Ramos (cell line): ENCODE measurements at regions not wholly inside any gene's neighbourhood (a gene's known extent, or its start where the extent isn't known, plus 50 kb on each side); places are given as distances from the start of the nearest gene placed in this dataset.
"Not testable (repeated sequence)": the region's sequence is repeated elsewhere in the genome, so short reads cannot be mapped to it uniquely, and the experiment has no call there.

Source experiments
- in situ Hi-C: fragments of 300-500 bp; cut with MboI; formaldehyde crosslinking; loops from one replicate; pipeline ENCODE4 v1.14.3; 2022; ENCODE audit warnings: low sequenced_read_pairs; ENCODE audit not compliant: unreplicated experiment

DNA sequence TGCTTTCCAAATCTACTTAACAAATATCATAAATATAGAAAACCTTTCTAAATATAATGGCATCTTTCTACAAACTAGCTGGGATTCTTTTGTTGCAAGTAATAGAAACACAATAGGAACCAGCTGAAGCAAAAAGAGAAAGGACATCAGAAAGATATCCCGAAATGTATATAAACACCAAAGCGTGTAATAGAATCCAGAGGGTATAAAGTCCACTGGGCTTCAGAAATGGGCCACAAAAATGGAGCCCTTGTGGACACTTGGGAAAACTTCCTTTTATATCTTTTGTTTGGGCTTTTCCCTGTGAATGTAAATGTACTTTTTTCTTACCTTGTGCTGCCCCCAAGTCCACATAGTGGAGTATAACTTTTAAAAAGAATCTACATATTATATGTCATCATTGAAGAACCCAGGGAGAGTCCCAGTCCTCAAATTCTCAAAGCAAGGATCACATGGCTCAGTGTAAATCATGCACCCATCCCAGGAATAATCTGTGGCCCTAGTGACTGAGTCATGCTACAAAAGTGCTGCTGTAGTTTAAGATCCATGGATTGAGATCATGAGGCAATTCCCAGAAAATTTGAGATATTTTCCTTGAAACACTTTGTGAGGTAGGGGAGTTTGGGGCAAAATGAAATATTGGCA lies 457.0 kb downstream of the EPM2A start:
- in situ Hi-C loops, result no loop called here

DNA sequence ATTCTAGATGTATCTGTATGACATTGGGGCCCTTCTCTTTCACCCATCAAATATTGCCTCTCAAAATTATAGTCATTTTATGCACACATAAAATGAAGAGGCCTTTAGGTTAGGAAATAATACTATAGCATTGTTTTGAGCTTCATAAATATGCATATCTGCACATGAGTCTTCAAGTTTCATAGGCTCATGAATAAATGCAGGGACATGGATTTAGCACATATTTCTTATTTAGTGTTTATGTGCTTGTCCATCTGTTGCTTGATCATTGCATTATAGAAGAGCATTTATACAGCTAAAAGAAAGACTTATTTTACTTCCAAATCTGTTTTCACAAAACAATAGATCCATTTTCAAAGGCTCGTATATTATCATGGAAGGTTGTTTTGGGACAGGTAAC lies 455.8 kb downstream of the EPM2A start:
- in situ Hi-C loops, result no loop called here

DNA sequence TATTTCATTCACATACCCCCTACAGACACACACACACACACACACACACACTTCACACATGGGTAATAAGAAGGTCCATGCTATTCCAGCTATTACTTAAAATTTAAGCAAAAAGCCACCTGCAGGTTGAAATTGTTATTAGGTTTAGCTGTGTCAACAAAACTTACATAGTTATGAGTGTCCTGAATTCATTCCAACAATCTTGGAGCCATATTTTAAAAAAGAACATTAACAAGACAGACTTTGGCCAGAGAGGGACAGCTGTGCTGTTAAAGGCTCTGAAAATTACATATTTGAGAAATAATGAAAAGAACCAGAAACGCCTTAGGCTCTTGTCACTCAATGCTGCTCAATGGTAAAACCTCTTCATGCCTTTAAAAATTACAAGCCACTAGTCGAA lies 455.3 kb downstream of the EPM2A start:
- in situ Hi-C loops, result no loop called here

DNA sequence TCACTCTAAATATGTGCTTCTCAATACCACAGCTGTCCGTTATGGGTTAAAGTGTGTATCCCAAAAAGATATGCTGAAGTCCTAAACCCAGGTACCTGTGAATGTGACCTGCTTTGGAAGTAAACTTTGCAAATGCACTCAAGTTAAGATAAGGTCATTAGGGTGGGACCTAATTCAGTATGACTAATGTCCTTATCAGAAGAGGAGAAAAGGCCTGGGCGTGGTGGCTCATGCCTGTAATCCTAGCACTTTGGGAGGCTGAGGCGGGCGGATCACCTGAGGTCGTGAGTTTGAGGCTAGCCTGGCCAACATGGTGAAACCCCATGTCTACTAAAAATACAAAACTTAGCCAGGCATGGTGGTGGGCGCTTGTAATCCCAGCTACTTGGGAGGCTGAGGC lies 452.1 kb downstream of the EPM2A start:
- in situ Hi-C loops, result not testable (repeated sequence)

DNA sequence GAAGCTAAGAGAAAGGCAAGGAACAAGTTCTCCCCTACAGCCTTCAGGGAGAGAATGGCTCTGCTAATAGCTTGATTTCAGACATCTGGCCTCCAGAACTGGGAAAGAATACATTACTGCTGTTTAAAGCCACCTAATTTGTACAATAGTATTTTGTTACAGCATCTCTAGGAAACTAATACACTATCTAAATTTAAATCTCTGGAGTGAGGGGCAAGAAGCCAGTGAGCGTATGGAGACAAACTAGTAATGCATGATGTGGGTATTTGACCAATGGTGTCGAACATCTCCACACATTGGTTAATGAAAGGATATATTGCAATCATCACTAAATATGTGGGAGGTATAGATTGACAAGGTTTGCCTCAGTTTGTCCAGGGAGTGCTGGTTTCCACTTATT lies 451.5 kb downstream of the EPM2A start:
- in situ Hi-C loops, result no loop called here

DNA sequence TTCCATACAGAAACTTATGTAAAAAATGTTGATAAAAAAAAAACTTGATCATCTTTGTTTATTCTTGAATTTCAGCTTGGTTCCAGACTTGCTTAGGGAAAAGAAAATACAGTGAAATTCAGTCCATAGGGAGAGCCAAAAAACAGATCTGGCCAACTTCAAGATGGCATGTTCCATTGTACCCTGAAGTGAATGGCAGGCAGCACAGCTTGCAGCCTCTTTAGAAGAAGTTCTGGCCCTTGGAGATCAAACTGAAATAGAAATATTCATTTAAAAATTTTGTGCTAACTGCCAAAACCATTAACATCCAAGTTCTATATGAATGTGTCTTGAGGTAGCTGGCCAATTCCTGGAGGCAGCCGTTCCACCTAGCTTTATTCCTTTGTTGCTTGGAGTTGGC lies 448.4 kb downstream of the EPM2A start:
- in situ Hi-C loops, result no loop called here

DNA sequence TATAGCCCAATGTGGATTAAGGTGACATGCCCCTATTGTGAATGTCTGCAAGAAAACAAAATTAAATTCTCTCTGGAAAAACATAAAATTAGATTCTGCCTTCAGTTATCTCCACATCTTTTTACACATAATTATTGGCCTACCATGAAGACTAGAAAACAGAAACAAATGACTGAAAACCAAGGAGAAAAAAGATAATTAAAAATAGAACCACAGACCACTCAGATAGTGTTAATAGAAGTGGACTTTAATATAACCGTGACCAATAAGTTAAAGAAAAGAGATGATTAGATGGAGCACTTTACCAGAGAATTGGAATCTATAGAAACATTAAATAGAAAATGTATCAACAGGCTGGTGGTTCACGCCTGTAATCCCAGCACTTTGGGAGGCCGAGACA lies 445.7 kb downstream of the EPM2A start:
- in situ Hi-C loops, result no loop called here

DNA sequence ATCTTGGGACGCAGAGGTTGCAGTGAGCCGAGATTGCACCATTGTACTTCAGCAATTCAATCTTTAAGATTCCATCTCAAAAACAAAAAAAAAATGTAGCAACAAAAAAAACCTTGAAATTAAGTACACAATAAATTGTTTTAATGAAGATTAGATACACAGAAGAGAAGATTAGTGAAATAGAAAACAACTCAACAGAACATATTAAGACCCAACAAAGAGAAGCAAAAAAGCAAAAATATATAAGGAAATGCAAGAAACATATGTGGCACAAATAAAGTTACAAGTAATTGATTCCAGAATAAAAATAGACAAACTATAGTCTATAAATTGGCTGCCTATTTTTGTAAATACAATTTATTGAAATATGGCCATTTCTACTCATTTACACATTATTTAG lies 445.2 kb downstream of the EPM2A start:
- in situ Hi-C loops, result no loop called here

DNA sequence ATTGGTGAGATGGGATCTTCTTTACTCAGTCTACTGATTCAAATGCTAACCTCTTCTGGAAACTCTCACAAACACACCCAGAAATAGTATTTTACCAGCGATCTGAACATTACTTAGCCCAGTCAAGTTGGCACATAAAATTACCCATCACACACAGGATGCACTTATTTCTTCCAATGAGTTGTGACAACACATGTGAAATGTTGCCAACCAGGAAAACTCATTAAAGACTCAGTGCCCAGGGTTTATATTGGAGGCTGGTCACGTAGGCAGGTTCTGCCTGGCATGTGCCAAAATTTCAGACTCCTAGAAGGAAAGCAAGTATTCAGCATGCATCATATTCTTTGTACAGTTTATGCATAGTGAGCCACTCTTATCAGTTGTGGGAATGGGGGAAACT lies 443.3 kb downstream of the EPM2A start:
- in situ Hi-C loops, result no loop called here

DNA sequence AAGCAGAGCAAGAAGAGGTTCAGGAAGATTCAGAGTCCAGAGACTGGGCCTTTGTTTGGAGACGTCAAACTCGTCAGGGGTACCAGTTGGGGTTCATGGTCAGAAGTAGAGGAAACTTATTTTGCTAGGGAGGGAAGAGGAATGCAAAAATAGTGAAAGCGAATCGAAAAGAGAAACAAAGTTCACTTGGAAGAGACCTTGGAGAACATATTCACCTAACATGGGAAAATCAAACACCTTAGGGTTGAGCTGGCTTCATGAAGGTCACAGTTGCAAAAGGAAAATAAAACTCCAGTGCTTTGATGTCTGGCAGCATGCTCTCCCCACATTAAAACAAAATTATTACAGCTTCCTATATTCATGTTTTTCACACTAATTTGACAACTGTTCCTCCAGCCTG lies 440.4 kb downstream of the EPM2A start:
- in situ Hi-C loops, result no loop called here

DNA sequence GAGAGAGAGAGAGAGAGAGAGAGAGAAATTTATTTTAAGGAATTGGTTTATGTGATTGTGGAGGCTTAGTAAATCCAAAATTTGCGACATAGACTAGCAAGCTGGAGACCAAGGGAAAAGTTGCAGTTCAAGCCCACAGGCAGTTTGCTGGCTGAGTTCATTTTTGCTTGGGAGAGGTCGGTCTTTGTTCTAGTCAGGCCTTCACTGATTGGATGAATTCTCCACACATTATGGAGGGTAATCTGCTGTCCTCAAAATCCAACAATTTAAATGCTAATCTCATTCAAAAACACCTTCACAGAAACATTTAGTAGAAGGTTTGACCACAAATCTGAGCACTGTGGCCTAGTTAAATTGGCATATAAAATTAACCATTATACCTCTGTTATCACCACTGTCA lies 439.6 kb downstream of the EPM2A start:
- in situ Hi-C loops, result no loop called here

DNA sequence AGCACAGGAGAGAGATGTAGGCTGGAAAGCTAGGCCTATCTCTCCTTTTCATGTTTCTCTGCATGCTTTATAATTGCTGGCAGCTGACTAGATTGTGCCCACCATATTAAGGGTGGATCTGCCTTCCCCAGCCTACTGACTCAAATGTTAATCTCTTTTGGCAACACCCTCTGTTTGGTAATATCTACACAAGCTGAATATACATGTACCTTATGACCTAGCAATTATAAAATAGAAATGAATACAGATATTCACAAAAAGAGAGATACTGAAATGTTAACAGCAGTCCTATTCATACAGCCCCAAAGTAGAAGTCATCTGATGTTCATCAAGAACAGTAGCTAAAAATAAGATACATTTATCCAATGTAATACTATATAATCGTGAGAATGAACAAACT lies 429.6 kb downstream of the EPM2A start:
- in situ Hi-C loops, result no loop called here

DNA sequence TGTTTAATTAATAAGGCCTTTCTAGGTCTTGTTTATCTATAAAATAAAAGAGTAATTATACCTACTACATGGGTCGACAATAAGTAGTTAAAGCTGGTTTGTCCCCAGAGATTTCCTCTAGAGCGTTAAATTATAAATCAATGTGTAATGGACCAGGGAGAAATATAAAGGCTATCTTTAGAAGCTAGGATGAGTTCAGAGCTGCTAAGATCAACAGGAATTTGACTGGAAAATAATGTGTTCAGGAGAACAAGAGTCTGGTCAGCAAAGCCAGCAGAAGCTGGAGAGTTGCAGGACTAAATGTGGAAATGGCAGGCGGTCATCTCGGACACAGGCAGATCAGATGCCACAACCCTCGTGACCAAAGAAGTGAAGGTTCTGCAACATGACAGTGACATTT lies 428.8 kb downstream of the EPM2A start:
- in situ Hi-C loops, result no loop called here

DNA sequence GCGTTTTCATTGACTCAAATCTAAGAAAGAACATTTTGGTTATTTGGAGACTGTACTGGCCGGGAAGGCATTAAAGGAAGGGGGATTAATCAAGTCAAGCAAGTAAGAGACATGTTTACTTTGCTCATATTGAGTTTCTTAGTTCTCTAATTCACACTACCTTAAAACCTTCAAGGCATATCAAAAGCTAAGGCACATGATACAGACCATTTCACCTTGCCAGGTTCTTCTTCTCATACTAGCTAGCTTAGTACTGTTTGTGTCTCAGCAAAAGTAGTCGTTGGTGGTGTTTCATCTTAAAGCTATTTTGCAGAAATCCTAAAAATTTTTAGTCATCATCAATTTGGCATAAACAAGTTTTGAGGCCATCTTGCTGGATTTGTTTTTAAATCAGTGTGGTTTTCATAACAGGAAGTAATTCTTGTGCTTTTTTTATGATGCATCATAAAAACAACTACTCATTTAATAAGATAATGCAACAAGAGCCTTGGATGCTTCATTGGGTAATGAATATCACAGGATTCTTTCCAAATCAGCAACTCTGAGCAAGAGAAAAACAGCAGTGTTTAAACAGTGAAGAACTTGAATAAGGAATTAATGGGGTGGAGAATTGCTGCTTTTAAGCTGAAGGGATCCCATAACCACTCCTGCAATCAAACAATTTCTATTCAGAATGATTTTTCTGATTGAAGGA lies 425.3 kb downstream of the EPM2A start:
- in situ Hi-C loops, result no loop called here

DNA sequence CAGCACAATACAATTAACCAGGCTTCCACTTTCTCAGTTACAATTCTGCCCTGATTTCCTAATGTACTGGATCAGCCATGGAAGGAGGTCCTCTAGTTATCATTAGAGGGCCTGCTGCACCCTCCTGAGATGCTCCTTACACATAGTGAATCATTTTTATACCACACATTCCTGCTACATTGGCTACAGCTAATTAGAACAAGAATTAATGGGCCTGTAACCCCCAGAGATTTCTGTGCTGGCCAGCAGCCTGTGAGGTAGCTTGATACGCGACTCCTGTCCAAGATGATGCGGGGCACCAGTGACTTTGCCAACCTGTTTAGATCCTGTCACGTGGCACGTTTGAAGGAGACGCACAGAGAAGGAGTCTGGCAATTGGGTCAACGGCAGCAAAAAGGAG lies 422.8 kb downstream of the EPM2A start:
- in situ Hi-C loops, result no loop called here

DNA sequence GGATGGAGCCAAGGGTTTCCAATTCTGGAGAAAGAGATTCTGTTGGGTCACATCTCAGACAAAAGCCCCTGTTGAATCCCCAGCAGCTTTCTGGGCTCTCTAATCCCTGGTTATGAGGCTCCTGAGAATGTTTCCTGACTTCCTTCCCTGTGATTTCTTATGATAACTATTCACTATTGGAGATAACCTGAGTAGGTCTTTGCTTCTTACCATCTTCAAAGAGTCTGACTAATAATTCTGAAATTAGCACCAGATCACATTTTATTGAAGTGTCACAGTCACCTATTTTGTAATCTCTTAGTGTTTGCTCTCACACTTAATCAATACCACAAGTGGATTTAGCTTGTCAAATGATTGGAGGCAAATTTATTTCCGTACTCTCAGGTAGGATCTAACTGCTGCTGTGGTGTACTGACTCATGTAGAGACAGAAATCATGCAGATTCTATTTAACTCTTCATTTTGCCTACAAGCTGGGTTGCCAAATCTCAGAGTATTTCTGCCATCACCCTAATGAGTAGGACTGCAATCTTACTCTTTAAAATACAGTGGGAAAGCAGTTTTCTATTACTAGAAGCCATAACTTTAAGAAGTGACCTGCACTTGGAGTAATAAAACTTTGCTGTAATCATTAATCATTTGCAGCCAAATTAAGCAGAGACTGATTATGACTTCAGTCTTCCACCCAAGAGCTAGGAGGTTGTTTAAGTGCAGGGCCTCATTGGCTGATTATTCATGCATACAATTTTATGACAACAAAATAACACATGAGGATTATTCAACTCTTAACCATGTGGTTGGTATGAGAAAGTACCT lies 422.1 kb downstream of the EPM2A start:
- in situ Hi-C loops, result no loop called here

DNA sequence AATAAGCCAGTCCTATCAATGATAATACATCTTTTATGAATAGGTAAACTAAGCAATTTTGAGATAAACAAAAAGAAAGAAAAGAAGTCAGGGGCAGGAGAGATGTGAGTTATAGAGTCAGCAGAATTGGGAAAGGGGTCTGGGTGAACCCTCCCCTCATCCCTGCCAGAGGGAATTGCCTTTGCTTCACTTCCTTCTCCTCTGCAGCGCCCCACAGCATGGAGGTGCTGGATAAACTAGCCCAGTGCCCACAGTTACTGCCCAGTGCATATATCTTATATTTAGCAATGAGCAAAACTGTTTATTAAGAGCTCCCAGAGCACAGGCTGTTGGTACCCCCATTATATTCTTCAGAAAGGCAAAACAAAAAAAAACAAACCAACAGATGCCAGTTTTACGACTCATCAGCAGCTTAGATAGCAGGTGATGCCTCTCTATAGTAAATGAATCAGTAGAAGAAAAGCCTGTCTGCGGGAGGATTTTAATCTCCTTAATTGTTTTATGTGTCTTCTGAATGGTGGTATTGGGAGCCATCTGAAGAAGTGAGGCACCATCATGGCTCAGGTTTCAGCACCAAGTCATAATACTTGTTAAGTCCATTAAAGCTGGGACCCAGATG lies 419.2 kb downstream of the EPM2A start:
- in situ Hi-C loops, result no loop called here

DNA sequence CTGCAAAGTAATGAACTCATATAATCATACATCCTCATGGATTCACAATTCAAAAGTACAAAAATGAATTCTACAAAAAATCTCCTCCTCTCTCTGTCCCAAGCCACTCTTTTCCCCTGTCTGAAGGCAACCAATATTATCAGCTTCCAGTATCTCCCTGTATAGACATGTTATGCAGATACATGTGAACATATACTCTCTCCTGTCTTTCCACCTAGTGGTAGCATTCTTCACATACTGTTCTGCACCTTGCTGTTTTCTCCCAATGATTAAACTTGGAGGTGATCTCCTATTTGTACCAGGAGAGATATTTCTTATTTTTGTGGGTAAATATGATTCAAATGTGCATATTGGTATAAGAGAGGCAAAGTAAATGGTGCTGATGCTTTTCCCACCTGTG lies 416.4 kb downstream of the EPM2A start:
- in situ Hi-C loops, result no loop called here

DNA sequence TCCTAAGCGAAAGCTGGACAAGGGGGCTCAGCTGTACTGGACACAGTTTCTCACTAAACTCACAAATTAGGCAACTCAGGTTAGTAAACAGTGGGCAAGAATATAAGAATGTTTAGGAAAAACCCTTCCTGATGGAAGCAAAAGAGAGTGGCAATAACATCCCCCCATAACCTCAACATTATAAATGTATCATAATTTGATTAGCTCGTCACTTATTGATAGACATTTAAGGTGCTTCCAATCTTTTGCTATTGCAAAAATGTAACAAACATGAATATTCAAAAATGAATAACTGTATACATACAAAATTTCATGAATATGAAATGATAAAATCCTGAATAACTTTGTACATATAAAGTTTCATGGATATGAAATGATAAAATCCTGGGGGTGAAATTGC lies 415.7 kb downstream of the EPM2A start:
- in situ Hi-C loops, result no loop called here

DNA sequence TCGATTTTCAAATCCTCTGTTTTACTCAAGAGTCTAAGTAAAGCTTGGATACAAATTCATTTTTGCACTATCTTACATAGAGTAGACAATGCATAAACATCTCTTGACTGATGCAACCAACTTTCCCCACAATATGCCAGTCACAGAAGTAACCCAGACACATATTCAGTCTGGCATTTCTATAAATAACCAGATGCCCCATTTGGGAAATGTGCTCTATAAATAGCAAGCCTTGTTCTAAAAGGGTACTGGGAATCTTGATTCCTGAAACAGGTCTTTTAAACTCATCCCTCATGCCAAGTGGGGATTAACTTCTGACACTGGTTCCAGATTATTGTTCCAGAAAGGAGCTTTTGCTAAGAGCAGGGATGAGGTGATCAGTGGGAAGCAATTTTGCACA lies 411.7 kb downstream of the EPM2A start:
- in situ Hi-C loops, result no loop called here

DNA sequence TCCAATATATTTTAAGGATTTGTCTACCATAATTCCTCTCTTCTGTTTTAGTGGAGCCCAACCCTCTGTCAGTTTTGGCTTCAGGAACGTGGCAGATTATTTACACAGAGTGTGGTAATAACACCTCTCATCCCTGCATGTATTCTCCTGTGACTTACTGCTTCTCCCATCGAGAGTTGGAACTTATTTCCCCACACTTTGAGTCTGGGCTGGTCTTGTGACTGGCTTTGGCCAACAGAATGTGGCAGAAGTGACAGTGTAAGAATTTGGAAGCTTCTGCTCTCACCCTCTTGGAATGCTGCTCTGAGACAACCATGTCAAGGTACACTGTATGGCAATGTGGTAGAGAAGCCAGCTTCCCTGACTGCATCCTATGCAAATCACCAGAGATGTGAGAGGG lies 407.7 kb downstream of the EPM2A start:
- in situ Hi-C loops, result no loop called here
